ENCODE measurements at regions not wholly inside any gene's neighbourhood (a gene's known extent, or its start where the extent isn't known, plus 50 kb on each side); places are given as distances from the start of the nearest gene placed in this dataset.

- TF ChIP-seq ZNF26 (tag by site-specific recombination; IDR thresholded peaks at IDR 0.05) (no peak), ZBTB7A (tag by site-specific recombination; IDR thresholded peaks at IDR 0.05; ENCODE audit: low read depth) (no peak), RBAK (tag by site-specific recombination; IDR thresholded peaks at IDR 0.05) (no peak), OVOL3 (tag by site-specific recombination; IDR thresholded peaks at IDR 0.05) (no peak), ZNF654 (tag by site-specific recombination; IDR thresholded peaks at IDR 0.05; ENCODE audit: low read depth) (no peak), ZFP37 (tag by site-specific recombination; IDR thresholded peaks at IDR 0.05) (no peak), ZNF610 (tag by site-specific recombination; IDR thresholded peaks at IDR 0.05; ENCODE audit: borderline replicate concordance) (no peak), ZNF23 (tag by site-specific recombination; IDR thresholded peaks at IDR 0.05; ENCODE audit: borderline replicate concordance) (no peak), ZNF48 (tag by site-specific recombination; IDR thresholded peaks at IDR 0.05) (no peak)
Measured at GRCh38 chr19:28609091-28609755, 603.7 kb downstream of the UQCRFS1 start (continued).

GRCh38 chr19:28608292-28608691 lies 604.7 kb downstream of the UQCRFS1 start:
- Histone ChIP-seq H3K4me1 (ENCODE audit: control insufficient read depth, insufficient read depth, low read length) (no peaks in the 10 kb centered on the region), H3K27ac (ENCODE audit: extremely low read depth, low read depth, low read length) (no peak overlapping the region), H3K4me3 (ENCODE audit: low read depth, low read length) (no peak overlapping the region), H3K9me3 (ENCODE audit: control insufficient read depth, insufficient read depth, low read depth, low read length) (no peaks in the 10 kb centered on the region), H3K36me3 (ENCODE audit: control insufficient read depth in 2 of 2, insufficient read depth in 1 of 2, low read length in 2 of 2) (peaks cover 0 to 4% of the 10 kb centered on the region in 2 experiments; a peak in 1 of 3 replicates)
- POLR2A ChIA-PET, result no interaction called here
- CTCF ChIA-PET, result interaction anchor here (0.6 to 1.5 kb wide), 2 partner anchors 144 to 634 kb away, joined by 3 to 4 read pairs; no protein-coding TSS in a partner anchor
- TF ChIP-seq ZNF398 (tag by site-specific recombination; IDR thresholded peaks at IDR 0.05) (no peak), KLF1 (tag by site-specific recombination; IDR thresholded peaks at IDR 0.05) (no peak), KLF8 (tag by site-specific recombination; IDR thresholded peaks at IDR 0.05) (no peak), ZBTB10 (tag by site-specific recombination; IDR thresholded peaks at IDR 0.05) (no peak), ZBTB49 (tag by site-specific recombination; IDR thresholded peaks at IDR 0.05; ENCODE audit: low read depth) (no peak), ZNF704 (tag by site-specific recombination; IDR thresholded peaks at IDR 0.05) (no peak), ZNF112 (tag by site-specific recombination; IDR thresholded peaks at IDR 0.05) (no peak), ZNF248 (tag by site-specific recombination; IDR thresholded peaks at IDR 0.05) (no peak)
